ENCODE measurements at regions not wholly inside any gene's neighbourhood (a gene's known extent, or its start where the extent isn't known, plus 50 kb on each side); places are given as distances from the start of the nearest gene placed in this dataset.

DNA sequence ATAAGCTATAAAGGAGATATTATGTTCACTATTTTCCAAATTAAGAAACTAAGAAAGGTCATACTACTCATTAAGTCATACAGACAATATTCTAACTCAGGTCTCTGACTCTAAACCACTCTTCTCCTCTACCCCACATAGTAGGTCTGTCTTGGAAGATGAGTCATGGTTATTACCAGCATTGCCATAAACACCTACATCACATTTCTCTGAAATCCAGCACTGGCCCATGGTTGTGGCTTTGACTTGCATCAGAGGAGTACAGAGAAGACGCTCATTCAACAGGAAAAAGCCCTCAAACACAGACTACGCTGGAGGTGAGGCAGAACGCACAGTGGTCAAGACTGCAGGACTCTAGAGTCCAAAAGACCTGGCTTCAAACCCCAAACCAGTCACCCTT, 476.8 kb downstream of the COG6 start:
- TF ChIP-seq, protein P1, sequence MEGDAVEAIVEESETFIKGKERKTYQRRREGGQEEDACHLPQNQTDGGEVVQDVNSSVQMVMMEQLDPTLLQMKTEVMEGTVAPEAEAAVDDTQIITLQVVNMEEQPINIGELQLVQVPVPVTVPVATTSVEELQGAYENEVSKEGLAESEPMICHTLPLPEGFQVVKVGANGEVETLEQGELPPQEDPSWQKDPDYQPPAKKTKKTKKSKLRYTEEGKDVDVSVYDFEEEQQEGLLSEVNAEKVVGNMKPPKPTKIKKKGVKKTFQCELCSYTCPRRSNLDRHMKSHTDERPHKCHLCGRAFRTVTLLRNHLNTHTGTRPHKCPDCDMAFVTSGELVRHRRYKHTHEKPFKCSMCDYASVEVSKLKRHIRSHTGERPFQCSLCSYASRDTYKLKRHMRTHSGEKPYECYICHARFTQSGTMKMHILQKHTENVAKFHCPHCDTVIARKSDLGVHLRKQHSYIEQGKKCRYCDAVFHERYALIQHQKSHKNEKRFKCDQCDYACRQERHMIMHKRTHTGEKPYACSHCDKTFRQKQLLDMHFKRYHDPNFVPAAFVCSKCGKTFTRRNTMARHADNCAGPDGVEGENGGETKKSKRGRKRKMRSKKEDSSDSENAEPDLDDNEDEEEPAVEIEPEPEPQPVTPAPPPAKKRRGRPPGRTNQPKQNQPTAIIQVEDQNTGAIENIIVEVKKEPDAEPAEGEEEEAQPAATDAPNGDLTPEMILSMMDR (IDR thresholded peaks at IDR 0.05; ENCODE audit: low read depth, low read length) = no peak
- TF ChIP-seq POLR2A (IDR thresholded peaks at IDR 0.05; ENCODE audit: extremely low read depth, insufficient read length) (no peak), MAX (IDR thresholded peaks at IDR 0.05; ENCODE audit: low read depth, low read length) (no peak), MYC (IDR thresholded peaks at IDR 0.05; ENCODE audit: low read depth, low read length) (no peak)

Data from NB4 (cell line).